HCT116 (cell line): ENCODE measurements at regions not wholly inside any gene's neighbourhood (a gene's known extent, or its start where the extent isn't known, plus 50 kb on each side); places are given as distances from the start of the nearest gene placed in this dataset.

ENCODE experiments used
- ATAC-seq: fragments of 200-7000 bp; cut with Tn5 transposase; 2 replicates; pipeline ENCODE4 v1.9.1; 2020; ENCODE audit warnings: mild to moderate bottlenecking, moderate library complexity
- BruUV-seq: library from RNA; stranded (reverse); fragments of 400-500 nt; replicated peaks from 2 replicates; lab custom pipeline; 2021; lab: Mats Ljungman, UMichigan
- CTCF ChIA-PET: fragments of 300-600 bp; sonication (Branson Sonifier 250); formaldehyde crosslinking; loops from one replicate; lab custom pipeline; 2021; ENCODE audit warnings: antibody characterized with exemption; lab: Charles Lee
- POLR2A ChIA-PET: fragments of 300-600, 350-600 bp; sonication (Branson Sonifier 250); formaldehyde crosslinking; loops from one replicate; lab custom pipeline; 2021; ENCODE audit warnings: antibody characterized with exemption; lab: Charles Lee
- RAD21 ChIA-PET, 2 experiments: fragments of 300-600 bp; sonication (Branson Sonifier 250); formaldehyde crosslinking; loops; one replicate each; lab custom pipeline; 2023; ENCODE audit warnings: low total read pairs in 2 of 2; ENCODE audit not compliant: uncharacterized antibody in 2 of 2, unreplicated experiment in 2 of 2, low non-redundant PET in 1 of 2; lab: Charles Lee
- DNase-seq: peaks from one replicate; pipeline ENCODE4 v3.0.0-alpha.2; 2010; ENCODE audit warnings: low read depth, low spot score
- H2AFZ ChIP-seq: fragments of 200-600 bp; shearing (Covaris generic), sonication (generic); 2 replicates; pipeline ENCODE4 v1.6.1; 2017; ENCODE audit warnings: low read depth, mixed run types, mixed read lengths, antibody characterized with exemption, low read length; ENCODE audit not compliant: poor library complexity, severe bottlenecking
- H3K27ac ChIP-seq: 2 replicates; pipeline ENCODE4 v1.5.1; 2012; ENCODE audit warnings: low read depth, low read length
- H3K27me3 ChIP-seq: fragments of 200-600 bp; sonication (generic); 2 replicates; pipeline ENCODE4 v1.6.1; 2016; ENCODE audit warnings: mixed run types, low read length, mixed read lengths; ENCODE audit not compliant: insufficient read depth
- H3K36me3 ChIP-seq, 2 experiments: fragments of 200-500 bp in 1 of 2; fragments of 200-600 bp in 1 of 2; sonication (Bioruptor generic) in 1 of 2; sonication (generic) in 1 of 2; 2 replicates each; pipeline versions ENCODE4 v1.5.1 to v1.6.1; 2014 to 2016; ENCODE audit warnings: low read length in 2 of 2, inconsistent platforms in 1 of 2, mixed read lengths in 1 of 2, mixed run types in 1 of 2; ENCODE audit not compliant: insufficient read depth in 2 of 2, control insufficient read depth in 1 of 2
- H3K4me1 ChIP-seq, 2 experiments: fragments of 200-600 bp in 1 of 2; sonication (generic) in 1 of 2; 2 replicates each; pipeline versions ENCODE4 v1.5.1 to v1.6.1; 2012 to 2017; ENCODE audit warnings: low read length in 2 of 2, inconsistent platforms in 1 of 2, mild to moderate bottlenecking in 1 of 2, mixed read lengths in 1 of 2, mixed run types in 1 of 2, moderate library complexity in 1 of 2; ENCODE audit not compliant: insufficient read depth in 2 of 2, control insufficient read depth in 1 of 2
- H3K4me2 ChIP-seq: fragments of 200-600 bp; sonication (generic); 2 replicates; pipeline ENCODE4 v1.6.1; 2017; ENCODE audit warnings: mixed run types, low read length, mixed read lengths
- H3K4me3 ChIP-seq, 2 experiments: fragments of 200-600 bp in 1 of 2; sonication (generic) in 1 of 2; replicated peaks in 1 of 2; 2 replicates each; pipeline ENCODE4 v1.5.1; 2011 to 2016; ENCODE audit warnings: low read length in 2 of 2, control low read depth in 1 of 2, low read depth in 1 of 2, mild to moderate bottlenecking in 1 of 2, mixed read lengths in 1 of 2, mixed run types in 1 of 2
- H3K79me2 ChIP-seq: fragments of 200-600 bp; sonication (generic); 2 replicates; pipeline ENCODE4 v1.6.1; 2017; ENCODE audit warnings: mild to moderate bottlenecking, mixed run types, low read length, moderate library complexity, mixed read lengths; ENCODE audit not compliant: insufficient read depth
- H3K9ac ChIP-seq: fragments of 200-600 bp; sonication (generic); 2 replicates; pipeline ENCODE4 v1.6.1; 2016; ENCODE audit warnings: low read length, mixed read lengths
- H3K9me2 ChIP-seq: fragments of 200-600 bp; sonication (generic), shearing (Covaris generic); 2 replicates; pipeline ENCODE4 v1.6.1; 2017; ENCODE audit warnings: mixed run types, mild to moderate bottlenecking, moderate library complexity; ENCODE audit not compliant: insufficient read depth
- H3K9me3 ChIP-seq, 2 experiments: fragments of 200-500 bp in 1 of 2; fragments of 200-600 bp in 1 of 2; sonication (Bioruptor generic) in 1 of 2; sonication (generic) in 1 of 2; 2 replicates each; pipeline ENCODE4 v1.6.1; 2014 to 2017; ENCODE audit warnings: low read length in 2 of 2, mixed read lengths in 2 of 2, inconsistent platforms in 1 of 2, low read depth in 1 of 2, mild to moderate bottlenecking in 1 of 2, mixed run types in 1 of 2, moderate library complexity in 1 of 2; ENCODE audit not compliant: control insufficient read depth in 1 of 2, insufficient read depth in 1 of 2
- H4K20me1 ChIP-seq: fragments of 200-600 bp; sonication (generic), shearing (Covaris generic); 2 replicates; pipeline ENCODE4 v1.6.1; 2017; ENCODE audit warnings: mixed run types, mild to moderate bottlenecking, moderate library complexity; ENCODE audit not compliant: insufficient read depth
- CEBPB ChIP-seq: IDR thresholded peaks from 2 replicates; pipeline ENCODE4 v1.6.1; 2012; ENCODE audit warnings: low read depth
- EGR1 ChIP-seq: IDR thresholded peaks from 2 replicates; pipeline ENCODE4 v1.6.1; 2012; ENCODE audit warnings: low read depth
- EZH2 ChIP-seq: fragments of 200-600 bp; sonication (generic); IDR thresholded peaks from 2 replicates; pipeline ENCODE4 v1.6.1; 2017; ENCODE audit warnings: antibody characterized with exemption, mixed run types
- FOSL1 ChIP-seq: IDR thresholded peaks from 2 replicates; pipeline ENCODE4 v1.6.1; 2012; ENCODE audit warnings: low read depth
- JUND ChIP-seq: IDR thresholded peaks from 2 replicates; pipeline ENCODE4 v1.6.1; 2012
- RAD21 ChIP-seq: IDR thresholded peaks from 2 replicates; pipeline ENCODE4 v1.6.1; 2012; ENCODE audit warnings: low read depth, mild to moderate bottlenecking
- SIN3A ChIP-seq: IDR thresholded peaks from 2 replicates; pipeline ENCODE4 v1.6.1; 2012; ENCODE audit warnings: low read depth
- SP1 ChIP-seq: IDR thresholded peaks from 2 replicates; pipeline ENCODE4 v1.6.1; 2012; ENCODE audit warnings: low read depth
- SRF ChIP-seq: IDR thresholded peaks from 2 replicates; pipeline ENCODE4 v1.6.1; 2012; ENCODE audit warnings: low read depth
- TCF7L2 ChIP-seq: IDR thresholded peaks from 2 replicates; pipeline ENCODE4 v1.7.0; 2011; ENCODE audit warnings: borderline replicate concordance, inconsistent platforms; ENCODE audit not compliant: insufficient read depth, insufficient read length; ENCODE audit errors: extremely low read depth
- intact Hi-C: fragments of 100-400 bp; cut with micrococcal nuclease; formaldehyde crosslinking; loops from 2 replicates; pipeline ENCODE4 v1.10.0; 2022
- TF ChIP-seq, protein P1 (sequence below): IDR thresholded peaks from 2 replicates; pipeline ENCODE4 v1.6.1; 2011; ENCODE audit warnings: mild to moderate bottlenecking, low read length, moderate library complexity; ENCODE audit not compliant: insufficient replicate concordance; ENCODE audit errors: extremely low read depth
- TF ChIP-seq, protein P2 (sequence below): IDR thresholded peaks from 2 replicates; pipeline ENCODE4 v1.6.1; 2012; ENCODE audit warnings: low read depth
- TF ChIP-seq, protein P3 (sequence below): IDR thresholded peaks from 2 replicates; pipeline ENCODE4 v1.6.1; 2012
- TF ChIP-seq, protein P4 (sequence below), 3 experiments: fragments of 200-600 bp in 1 of 3; sonication (generic) in 1 of 3; IDR thresholded peaks in 2 of 3; conservative IDR thresholded peaks in 1 of 3; 2 replicates each; pipeline ENCODE4 v1.5.1; 2012 to 2017; ENCODE audit warnings: low read depth in 2 of 3, low read length in 2 of 3, antibody characterized with exemption in 1 of 3, borderline replicate concordance in 1 of 3, control low read depth in 1 of 3, mild to moderate bottlenecking in 1 of 3, mixed read lengths in 1 of 3, mixed run types in 1 of 3, moderate library complexity in 1 of 3; ENCODE audit not compliant: insufficient read depth in 1 of 3

DNA sequence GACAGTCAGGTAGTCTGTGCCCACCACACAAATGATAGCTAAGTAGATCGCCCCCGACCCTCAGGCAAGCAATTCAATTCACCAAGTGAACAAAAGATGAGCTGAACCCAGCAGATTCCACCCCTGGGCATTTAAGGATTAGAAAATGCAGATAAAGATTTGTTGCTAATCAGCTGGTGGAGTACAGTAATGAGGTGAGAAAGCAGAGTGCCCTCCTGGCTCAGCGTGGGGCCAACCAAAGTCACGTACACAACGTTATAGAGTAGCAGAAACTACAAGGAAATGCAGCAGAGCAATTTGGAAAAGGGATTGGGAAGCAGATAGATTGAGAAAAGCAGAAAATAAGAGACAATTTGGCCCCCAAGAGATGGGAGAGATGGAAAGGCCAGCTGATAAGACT, 91.2 kb downstream of the SOX9 start (continued):
- TF ChIP-seq, protein P1, sequence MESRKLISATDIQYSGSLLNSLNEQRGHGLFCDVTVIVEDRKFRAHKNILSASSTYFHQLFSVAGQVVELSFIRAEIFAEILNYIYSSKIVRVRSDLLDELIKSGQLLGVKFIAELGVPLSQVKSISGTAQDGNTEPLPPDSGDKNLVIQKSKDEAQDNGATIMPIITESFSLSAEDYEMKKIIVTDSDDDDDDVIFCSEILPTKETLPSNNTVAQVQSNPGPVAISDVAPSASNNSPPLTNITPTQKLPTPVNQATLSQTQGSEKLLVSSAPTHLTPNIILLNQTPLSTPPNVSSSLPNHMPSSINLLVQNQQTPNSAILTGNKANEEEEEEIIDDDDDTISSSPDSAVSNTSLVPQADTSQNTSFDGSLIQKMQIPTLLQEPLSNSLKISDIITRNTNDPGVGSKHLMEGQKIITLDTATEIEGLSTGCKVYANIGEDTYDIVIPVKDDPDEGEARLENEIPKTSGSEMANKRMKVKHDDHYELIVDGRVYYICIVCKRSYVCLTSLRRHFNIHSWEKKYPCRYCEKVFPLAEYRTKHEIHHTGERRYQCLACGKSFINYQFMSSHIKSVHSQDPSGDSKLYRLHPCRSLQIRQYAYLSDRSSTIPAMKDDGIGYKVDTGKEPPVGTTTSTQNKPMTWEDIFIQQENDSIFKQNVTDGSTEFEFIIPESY: no peak
- TF ChIP-seq, all 23 proteins: peak for 0

DNA sequence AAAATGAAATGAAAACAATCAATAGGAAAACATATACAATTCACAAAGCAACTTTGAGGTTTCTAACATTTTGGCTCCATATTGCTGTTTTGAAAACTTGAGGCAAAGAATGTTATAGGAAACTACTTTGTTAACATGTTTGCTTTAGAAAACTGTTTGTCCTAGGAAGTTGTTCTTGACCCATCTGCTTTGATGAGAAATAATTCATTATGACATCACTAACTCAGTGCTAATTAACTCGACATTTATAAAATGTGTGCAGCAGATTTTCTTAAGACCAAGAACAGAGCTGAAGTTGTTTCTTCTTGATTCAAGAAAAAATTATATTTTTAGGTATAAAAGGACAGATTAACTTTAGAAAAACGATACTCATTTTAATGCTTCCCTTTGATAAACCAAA, 94.7 kb downstream of the SOX9 start:
- no peak for TF ChIP-seq SIN3A
- TF ChIP-seq, protein P2, sequence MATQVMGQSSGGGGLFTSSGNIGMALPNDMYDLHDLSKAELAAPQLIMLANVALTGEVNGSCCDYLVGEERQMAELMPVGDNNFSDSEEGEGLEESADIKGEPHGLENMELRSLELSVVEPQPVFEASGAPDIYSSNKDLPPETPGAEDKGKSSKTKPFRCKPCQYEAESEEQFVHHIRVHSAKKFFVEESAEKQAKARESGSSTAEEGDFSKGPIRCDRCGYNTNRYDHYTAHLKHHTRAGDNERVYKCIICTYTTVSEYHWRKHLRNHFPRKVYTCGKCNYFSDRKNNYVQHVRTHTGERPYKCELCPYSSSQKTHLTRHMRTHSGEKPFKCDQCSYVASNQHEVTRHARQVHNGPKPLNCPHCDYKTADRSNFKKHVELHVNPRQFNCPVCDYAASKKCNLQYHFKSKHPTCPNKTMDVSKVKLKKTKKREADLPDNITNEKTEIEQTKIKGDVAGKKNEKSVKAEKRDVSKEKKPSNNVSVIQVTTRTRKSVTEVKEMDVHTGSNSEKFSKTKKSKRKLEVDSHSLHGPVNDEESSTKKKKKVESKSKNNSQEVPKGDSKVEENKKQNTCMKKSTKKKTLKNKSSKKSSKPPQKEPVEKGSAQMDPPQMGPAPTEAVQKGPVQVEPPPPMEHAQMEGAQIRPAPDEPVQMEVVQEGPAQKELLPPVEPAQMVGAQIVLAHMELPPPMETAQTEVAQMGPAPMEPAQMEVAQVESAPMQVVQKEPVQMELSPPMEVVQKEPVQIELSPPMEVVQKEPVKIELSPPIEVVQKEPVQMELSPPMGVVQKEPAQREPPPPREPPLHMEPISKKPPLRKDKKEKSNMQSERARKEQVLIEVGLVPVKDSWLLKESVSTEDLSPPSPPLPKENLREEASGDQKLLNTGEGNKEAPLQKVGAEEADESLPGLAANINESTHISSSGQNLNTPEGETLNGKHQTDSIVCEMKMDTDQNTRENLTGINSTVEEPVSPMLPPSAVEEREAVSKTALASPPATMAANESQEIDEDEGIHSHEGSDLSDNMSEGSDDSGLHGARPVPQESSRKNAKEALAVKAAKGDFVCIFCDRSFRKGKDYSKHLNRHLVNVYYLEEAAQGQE: no peak
- TF ChIP-seq CEBPB: no peak
- no peak for TF ChIP-seq RAD21
- no peak for TF ChIP-seq TCF7L2
- no peak for TF ChIP-seq SRF
- no peak for TF ChIP-seq EGR1
- no peak for TF ChIP-seq FOSL1
- TF ChIP-seq, protein P3, sequence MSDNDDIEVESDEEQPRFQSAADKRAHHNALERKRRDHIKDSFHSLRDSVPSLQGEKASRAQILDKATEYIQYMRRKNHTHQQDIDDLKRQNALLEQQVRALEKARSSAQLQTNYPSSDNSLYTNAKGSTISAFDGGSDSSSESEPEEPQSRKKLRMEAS: no peak
- TF ChIP-seq JUND: no peak
- no peak for TF ChIP-seq SP1
- TF ChIP-seq EZH2: no peak
- TF ChIP-seq, protein P4, sequence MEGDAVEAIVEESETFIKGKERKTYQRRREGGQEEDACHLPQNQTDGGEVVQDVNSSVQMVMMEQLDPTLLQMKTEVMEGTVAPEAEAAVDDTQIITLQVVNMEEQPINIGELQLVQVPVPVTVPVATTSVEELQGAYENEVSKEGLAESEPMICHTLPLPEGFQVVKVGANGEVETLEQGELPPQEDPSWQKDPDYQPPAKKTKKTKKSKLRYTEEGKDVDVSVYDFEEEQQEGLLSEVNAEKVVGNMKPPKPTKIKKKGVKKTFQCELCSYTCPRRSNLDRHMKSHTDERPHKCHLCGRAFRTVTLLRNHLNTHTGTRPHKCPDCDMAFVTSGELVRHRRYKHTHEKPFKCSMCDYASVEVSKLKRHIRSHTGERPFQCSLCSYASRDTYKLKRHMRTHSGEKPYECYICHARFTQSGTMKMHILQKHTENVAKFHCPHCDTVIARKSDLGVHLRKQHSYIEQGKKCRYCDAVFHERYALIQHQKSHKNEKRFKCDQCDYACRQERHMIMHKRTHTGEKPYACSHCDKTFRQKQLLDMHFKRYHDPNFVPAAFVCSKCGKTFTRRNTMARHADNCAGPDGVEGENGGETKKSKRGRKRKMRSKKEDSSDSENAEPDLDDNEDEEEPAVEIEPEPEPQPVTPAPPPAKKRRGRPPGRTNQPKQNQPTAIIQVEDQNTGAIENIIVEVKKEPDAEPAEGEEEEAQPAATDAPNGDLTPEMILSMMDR (IDR thresholded peaks at IDR 0.05 in 2 of 3, conservative IDR thresholded peaks at IDR 0.05 in 1 of 3; ENCODE audit: borderline replicate concordance in 1 of 3, insufficient read depth in 1 of 3, low read depth in 2 of 3, low read length in 2 of 3): no peak
- TF ChIP-seq, all 23 proteins: peak for 0
- no peaks in the 10 kb centered on the region for H3K9me2 ChIP-seq
- DNase-seq (no peak), ATAC-seq (no peak)
- no peak overlapping the region for H3K9ac ChIP-seq
- no peaks in the 10 kb centered on the region for H3K9me3 ChIP-seq
- no peak overlapping the region for H3K4me2 ChIP-seq
- intact Hi-C loops: no loop called here
- H3K79me2 ChIP-seq: no peaks in the 10 kb centered on the region
- H3K36me3 ChIP-seq: no peaks in the 10 kb centered on the region
- H4K20me1 ChIP-seq: no peaks in the 10 kb centered on the region
- ChIA-PET POLR2A (no interaction called here), CTCF (no interaction called here), RAD21 (no interaction called here)
- no peak overlapping the region for H2AFZ ChIP-seq
- no peak overlapping the region for H3K4me3 ChIP-seq
- no TSS peak for BruUV-seq
- H3K27ac ChIP-seq: no peak overlapping the region
- H3K27me3 ChIP-seq: no peaks in the 10 kb centered on the region
- no peaks in the 10 kb centered on the region for H3K4me1 ChIP-seq
